A673 (cell line): ENCODE measurements at regions not wholly inside any gene's neighbourhood (a gene's known extent, or its start where the extent isn't known, plus 50 kb on each side); places are given as distances from the start of the nearest gene placed in this dataset.

Source experiments
- BruUV-seq: library from RNA; stranded (reverse); fragments of 400-500 nt; replicated peaks from 2 replicates; lab custom pipeline; 2021; lab: Mats Ljungman, UMichigan
- CTCF ChIA-PET: fragments of 300-600 bp; sonication (Branson Sonifier 250); formaldehyde crosslinking; loops from one replicate; lab custom pipeline; 2022; ENCODE audit warnings: antibody characterized with exemption; lab: Charles Lee
- POLR2A ChIA-PET: fragments of 300-600 bp; sonication (Branson Sonifier 250); formaldehyde crosslinking; loops from one replicate; lab custom pipeline; 2022; ENCODE audit warnings: antibody characterized with exemption; ENCODE audit not compliant: low non-redundant PET; lab: Charles Lee
- DNase-seq: peaks from one replicate; pipeline ENCODE4 v3.0.0-alpha.2; 2015; ENCODE audit warnings: low spot score
- H3K27ac ChIP-seq: fragments of 200-600 bp; sonication (generic); 2 replicates; pipeline ENCODE4 v1.5.1; 2016; ENCODE audit warnings: mixed run types, low read depth, mild to moderate bottlenecking, mixed read lengths, antibody characterized with exemption, low read length; ENCODE audit not compliant: poor library complexity, severe bottlenecking
- H3K27me3 ChIP-seq: fragments of 200-600 bp; sonication (generic); replicated peaks from 2 replicates; pipeline ENCODE4 v1.6.1; 2017; ENCODE audit warnings: mixed run types, low read depth, mild to moderate bottlenecking, mixed read lengths, antibody characterized with exemption, low read length; ENCODE audit not compliant: insufficient read depth, poor library complexity
- H3K36me3 ChIP-seq: fragments of 200-600 bp; sonication (generic); 2 replicates; pipeline ENCODE4 v1.6.1; 2016; ENCODE audit warnings: mixed run types, mild to moderate bottlenecking, mixed read lengths, antibody characterized with exemption, low read length; ENCODE audit not compliant: insufficient read depth, poor library complexity, severe bottlenecking
- H3K4me1 ChIP-seq: fragments of 200-600 bp; sonication (generic); 2 replicates; pipeline ENCODE4 v1.6.1; 2017; ENCODE audit warnings: mixed run types, mild to moderate bottlenecking, mixed read lengths, antibody characterized with exemption, low read length; ENCODE audit not compliant: insufficient read depth, poor library complexity, severe bottlenecking
- H3K4me3 ChIP-seq: fragments of 200-600 bp; sonication (generic); 2 replicates; pipeline ENCODE4 v1.5.1; 2016; ENCODE audit warnings: low read depth, mixed run types, mild to moderate bottlenecking, mixed read lengths, low read length; ENCODE audit not compliant: poor library complexity, severe bottlenecking
- H3K9me3 ChIP-seq: fragments of 200-600 bp; sonication (generic); 2 replicates; pipeline ENCODE4 v1.6.1; 2016; ENCODE audit warnings: mixed run types, low read depth, mild to moderate bottlenecking, mixed read lengths, antibody characterized with exemption, low read length; ENCODE audit not compliant: poor library complexity, severe bottlenecking
- CTCF ChIP-seq: fragments of 300-800, 200-600 bp; sonication (generic); conservative IDR thresholded peaks from 2 replicates; pipeline ENCODE4 v1.5.1; 2017; ENCODE audit warnings: low read depth, mild to moderate bottlenecking, antibody characterized with exemption, low read length, moderate library complexity, mixed read lengths
- EZH2 ChIP-seq: fragments of 200-600 bp; sonication (generic); IDR thresholded peaks from 2 replicates; pipeline ENCODE4 v1.6.1; 2017; ENCODE audit warnings: borderline replicate concordance, low read depth, mild to moderate bottlenecking, mixed read lengths, antibody characterized with exemption, low read length; ENCODE audit not compliant: poor library complexity, severe bottlenecking
- intact Hi-C: fragments of 100-400 bp; cut with micrococcal nuclease; formaldehyde crosslinking; loops from one replicate; pipeline ENCODE4 v1.10.0; 2022; ENCODE audit not compliant: unreplicated experiment

- TF ChIP-seq CTCF = no peak
- TF ChIP-seq EZH2 = no peak
- H3K4me3 ChIP-seq = no peak overlapping the region
- ChIA-PET CTCF (interaction anchor here (0.6 kb wide), 1 partner anchor 153 kb away, joined by 6 read pairs; no protein-coding TSS in a partner anchor), POLR2A (no interaction called here)
- BruUV-seq = no TSS peak
- no peaks in the 10 kb centered on the region for H3K9me3 ChIP-seq
- no peaks in the 10 kb centered on the region for H3K27me3 ChIP-seq
- peaks cover 5% of the 10 kb centered on the region for H3K4me1 ChIP-seq
- H3K27ac ChIP-seq = no peak overlapping the region
- intact Hi-C loops = no loop called here
- DNase-seq = no peak
- H3K36me3 ChIP-seq = no peaks in the 10 kb centered on the region
Measured at GRCh38 chr9:87097238-87097637, 149.9 kb upstream of the GAS1 start.

GRCh38 chr9:87099407-87099806 is 152.1 kb upstream of the GAS1 start:
- intact Hi-C loops = no loop called here
- POLR2A ChIA-PET = interaction anchor here (0.6 kb wide), 1 partner anchor 540 kb away, joined by 3 read pairs; no protein-coding TSS in a partner anchor
- Histone ChIP-seq H3K27me3 (no peaks in the 10 kb centered on the region), H3K27ac (no peak overlapping the region), H3K4me1 (peaks cover 5% of the 10 kb centered on the region), H3K4me3 (no peak overlapping the region), H3K9me3 (no peaks in the 10 kb centered on the region), H3K36me3 (no peaks in the 10 kb centered on the region)
- no peak for DNase-seq
- CTCF ChIA-PET = no interaction called here
- TF ChIP-seq CTCF (no peak), EZH2 (no peak)
- BruUV-seq = no TSS peak

DNA sequence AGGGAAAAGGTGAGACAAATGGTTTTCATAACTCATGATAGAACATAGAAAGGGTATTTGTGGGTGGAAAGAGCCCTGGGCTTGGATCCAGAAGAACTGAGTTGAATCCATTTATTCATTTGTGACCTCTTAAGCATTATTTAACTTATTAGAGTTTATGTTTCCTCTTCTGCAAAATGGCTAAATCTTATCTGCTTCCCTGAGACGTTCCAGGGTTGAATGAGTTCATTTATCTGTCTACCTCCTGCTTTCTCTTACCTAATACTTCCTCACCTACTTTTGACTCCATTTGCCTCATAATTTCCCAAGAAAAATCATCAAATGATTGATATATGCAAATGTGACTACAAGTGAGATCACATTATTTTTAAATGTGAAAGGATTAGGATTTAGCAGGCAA is 152.7 kb upstream of the GAS1 start:
- intact Hi-C loops = loop anchor here (10.0 kb wide), 1 partner anchor 225 kb away; no protein-coding TSS in a partner anchor
- Histone ChIP-seq H3K27me3 (no peaks in the 10 kb centered on the region), H3K27ac (no peak overlapping the region), H3K9me3 (no peaks in the 10 kb centered on the region), H3K4me3 (no peak overlapping the region), H3K36me3 (no peaks in the 10 kb centered on the region), H3K4me1 (peaks cover 5% of the 10 kb centered on the region)
- BruUV-seq = no TSS peak
- ChIA-PET POLR2A (no interaction called here), CTCF (no interaction called here)
- no peak for DNase-seq
- TF ChIP-seq CTCF (no peak), EZH2 (no peak)
